OCI-M1 (cell line): ENCODE measurements at regions not wholly inside any gene's neighbourhood (a gene's known extent, or its start where the extent isn't known, plus 50 kb on each side); places are given as distances from the start of the nearest gene placed in this dataset.

Experiments used
- DNase-seq: peaks from one replicate; lab custom pipeline; 2025; lab: John Stamatoyannopoulos, UW

DNA sequence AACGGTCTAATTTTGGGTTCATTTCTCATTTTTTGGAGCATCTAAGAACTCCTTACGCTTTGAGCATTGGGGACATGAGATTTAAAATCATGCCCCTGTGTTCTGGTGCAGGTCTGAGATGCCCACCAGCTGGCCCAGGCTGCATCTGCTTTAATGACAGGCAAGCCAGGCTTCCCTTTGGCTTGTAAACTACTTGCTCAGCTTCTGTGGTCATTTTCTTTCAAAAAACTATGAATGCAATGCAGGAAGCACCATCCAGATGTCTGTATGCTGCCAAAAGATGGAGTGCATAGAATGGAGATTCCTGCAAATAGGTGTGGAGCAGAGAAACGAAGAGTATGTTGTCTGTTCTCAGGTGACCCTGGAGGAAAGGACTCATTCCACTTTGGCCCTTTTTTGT lies 399.9 kb upstream of the ADAMTSL1 start:
- DNase-seq, result no peak

DNA sequence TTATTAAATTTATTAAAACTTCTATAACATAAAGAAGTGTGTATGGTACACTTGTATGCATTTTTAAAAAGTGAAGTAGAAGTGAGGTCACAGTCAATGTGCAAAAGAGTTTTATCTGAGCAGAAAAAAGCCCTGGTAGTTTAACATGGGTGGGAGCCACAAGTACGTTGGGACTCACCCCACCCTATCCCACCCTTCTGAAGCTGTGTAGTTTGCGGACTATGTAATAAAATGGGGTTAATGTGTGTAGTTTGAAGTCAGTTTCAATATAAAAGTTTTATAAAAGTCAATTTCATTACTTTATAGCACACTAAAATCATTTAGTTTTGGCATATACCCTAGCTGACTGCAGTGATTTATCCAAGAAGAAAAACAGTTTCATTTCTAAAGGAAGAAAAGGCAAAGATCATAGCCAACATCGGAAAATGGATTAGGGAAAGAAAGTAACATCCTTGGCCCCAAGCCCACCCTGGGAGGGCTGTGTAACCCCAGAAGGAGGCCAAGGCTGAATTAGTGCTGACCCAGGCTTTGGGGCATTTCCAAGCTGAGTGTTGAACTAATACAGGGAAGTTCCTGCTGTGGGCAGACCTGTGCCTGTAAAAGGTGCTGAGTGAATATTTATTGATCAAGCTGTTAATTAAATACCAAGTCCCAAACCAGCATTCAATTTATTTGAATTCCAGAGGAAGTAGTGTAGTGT lies 398.6 kb upstream of the ADAMTSL1 start:
- no peak for DNase-seq

DNA sequence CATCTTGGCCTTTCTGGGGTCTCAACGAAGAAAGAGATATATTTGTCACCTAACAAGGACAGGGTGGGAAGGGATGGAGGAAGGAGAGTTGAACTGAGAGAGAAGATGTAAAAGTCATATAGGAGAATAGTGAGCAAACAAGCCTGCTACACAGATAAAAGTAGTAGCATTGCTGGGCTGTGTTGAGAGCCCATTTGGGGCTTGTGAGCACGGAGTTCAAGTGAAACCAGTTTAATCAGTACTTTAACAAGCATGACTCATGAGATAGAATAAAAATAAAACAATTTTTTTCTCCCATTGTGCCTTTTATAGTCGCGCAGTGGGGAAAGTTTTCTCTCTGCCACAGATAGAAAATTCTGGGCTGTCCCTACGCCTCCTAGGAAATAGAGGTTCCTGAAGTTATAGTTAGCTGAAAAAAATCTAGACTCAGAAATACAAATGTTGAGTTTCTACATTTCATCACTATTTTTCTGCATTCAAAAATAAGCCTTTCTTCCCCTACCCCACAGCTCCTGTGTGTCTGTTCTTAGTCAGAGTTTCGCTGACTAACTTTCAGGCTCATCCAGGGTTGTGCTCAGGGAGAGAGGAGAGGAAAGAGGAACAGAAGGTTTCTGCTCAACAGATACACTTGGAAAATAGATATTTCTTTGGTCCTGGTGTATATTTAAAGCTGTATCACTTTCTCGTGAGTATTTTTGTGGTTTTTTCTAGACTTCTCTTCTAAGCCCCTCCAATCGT lies 395.8 kb upstream of the ADAMTSL1 start:
- no peak for DNase-seq

DNA sequence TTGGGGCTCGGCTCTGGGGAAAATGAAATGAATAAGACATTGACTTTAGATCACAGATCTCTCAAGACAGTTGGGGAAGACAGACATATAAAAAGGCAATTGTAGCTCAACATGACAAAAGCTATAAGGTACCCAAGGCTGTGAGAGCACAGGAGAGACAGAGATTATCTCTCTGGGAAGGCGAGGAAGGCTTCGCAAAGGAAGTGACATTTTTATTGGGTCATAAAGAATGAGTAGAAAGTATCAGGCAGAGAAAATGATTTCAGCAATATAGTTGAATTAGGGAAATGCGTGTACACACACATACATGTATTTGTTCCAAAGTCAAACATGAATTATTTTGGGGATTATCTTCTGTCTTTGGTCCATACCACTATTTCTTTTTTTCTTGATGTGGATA lies 381.8 kb upstream of the ADAMTSL1 start:
- no peak for DNase-seq

- DNase-seq, result no peak
Observed at GRCh38 chr9:18106006-18106560, 367.9 kb upstream of the ADAMTSL1 start.

GRCh38 chr9:18109675-18110074 lies 364.3 kb upstream of the ADAMTSL1 start:
- no peak for DNase-seq

DNA sequence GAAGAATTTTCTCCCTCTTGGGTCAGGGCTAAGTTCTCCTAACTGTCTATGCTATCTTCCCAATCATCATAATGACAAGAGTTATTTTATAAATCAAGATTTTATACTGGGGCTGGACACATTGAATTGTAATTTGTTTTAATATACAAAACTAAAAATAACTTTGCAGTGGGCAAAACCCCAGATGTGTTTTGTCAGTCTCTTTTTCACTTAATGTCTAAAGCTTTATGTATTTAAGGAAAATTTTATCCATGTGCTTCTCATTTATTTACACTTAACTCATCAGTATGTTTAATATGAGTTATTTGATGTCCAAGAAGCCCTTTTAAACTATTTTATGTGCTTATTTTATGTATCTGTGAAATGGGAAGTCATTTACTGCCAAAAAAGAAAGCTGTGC lies 362.8 kb upstream of the ADAMTSL1 start:
- no peak for DNase-seq

DNA sequence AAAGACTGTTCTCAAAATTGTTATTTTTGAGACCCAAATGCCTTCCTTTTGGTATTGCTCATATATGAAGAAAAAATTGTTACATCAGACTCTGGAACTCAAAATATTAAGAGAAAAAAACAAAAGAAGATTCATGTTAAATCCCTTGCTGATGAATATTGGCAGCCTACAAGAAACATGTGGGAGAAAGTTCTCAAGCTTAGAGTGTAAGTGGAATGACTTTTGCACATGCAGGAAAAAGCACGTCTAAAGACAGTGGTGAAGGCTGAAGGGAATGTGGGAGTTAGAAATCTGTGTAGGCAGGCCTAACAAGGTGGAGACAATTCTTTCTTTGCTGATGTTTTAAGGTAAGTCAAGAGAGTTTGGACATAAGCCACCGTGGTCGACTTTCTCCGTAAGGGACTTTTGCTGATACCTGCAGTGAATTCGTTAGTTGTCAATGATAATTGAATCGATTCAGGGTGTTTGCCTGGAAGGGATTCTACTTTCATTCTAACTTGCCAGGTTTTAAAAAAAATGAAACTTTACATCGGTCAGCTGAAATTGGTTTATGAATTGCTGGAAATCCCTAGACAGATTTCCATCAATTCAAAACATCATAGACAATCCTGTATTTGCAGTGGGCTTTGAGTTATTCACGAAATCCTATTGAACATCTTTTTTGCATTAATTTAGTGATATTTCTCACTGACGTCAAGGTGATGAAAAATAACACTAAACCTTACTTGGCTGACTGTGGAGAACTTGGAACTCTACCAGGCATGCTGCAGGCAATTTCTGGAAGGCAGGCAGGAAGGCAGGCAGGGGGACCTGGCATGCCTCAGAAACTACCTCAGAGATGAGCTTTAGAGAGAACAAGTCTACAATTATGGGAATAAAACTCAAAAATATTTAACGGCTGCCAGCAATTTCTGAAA lies 359.1 kb upstream of the ADAMTSL1 start:
- no peak for DNase-seq

GRCh38 chr9:18118268-18118667 lies 355.7 kb upstream of the ADAMTSL1 start:
- DNase-seq, result no peak

GRCh38 chr9:18122171-18122570 lies 351.8 kb upstream of the ADAMTSL1 start:
- DNase-seq, result no peak

GRCh38 chr9:18124760-18125159 lies 349.2 kb upstream of the ADAMTSL1 start:
- no peak for DNase-seq

DNA sequence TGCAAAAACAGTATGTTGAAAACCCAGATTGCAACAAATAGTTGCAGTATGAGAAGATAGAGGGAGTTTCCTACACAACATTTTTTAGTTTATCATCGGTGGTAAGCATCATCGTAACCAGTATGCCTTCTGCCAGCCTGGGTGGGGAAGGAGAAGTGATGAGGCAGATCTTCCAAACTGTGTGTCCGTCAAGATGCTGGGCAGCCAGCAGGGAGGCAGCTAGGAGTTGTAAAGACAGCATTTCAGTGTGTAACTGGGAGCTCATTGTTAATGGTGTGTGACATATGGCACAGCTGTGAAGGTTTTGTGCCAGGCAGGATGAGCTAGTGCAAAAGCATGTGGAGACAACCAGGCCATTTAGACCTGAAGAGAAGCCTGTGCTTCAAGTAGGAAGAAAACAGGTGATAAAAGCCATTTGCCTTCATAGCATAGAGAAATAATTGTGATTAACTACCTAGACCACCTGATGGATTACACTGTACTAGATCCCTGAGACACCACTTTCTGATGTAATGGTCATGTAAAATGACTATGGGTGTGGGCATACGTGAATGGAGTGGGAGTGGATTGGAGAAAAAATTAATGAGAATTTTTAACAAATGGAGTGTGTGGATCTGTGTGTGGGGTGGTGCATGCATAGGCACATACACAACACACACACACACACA lies 347.0 kb upstream of the ADAMTSL1 start:
- no peak for DNase-seq

- DNase-seq, result no peak
Observed at GRCh38 chr9:18127499-18127875, 346.5 kb upstream of the ADAMTSL1 start.

DNA sequence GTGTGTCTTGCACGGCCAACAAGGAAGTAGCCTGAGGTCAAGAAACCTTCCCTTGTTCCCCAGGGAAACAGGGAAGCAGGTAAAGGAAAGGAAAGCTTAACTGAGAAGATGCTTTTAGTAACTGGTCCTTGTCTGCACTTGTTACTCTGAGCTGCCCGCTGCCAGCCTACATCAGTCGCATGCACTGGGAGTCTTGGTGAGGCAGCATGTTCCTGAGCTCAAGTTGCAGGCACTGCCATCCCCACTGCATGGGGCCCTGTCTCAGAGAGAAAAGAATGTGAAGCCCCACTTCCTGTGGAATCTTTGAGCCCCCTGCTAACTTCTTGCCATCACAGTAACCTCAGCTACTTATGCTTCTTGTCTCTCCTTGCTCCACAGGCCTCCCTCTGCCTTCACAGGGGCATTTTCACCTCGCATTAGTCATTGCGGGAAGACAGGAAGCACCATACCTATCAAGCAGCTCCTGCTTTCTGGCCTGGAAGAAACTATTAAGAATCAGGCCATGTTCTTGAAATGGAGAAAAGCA lies 344.1 kb upstream of the ADAMTSL1 start:
- DNase-seq, result no peak

GRCh38 chr9:18136354-18136994 lies 337.5 kb upstream of the ADAMTSL1 start:
- no peak for DNase-seq

DNA sequence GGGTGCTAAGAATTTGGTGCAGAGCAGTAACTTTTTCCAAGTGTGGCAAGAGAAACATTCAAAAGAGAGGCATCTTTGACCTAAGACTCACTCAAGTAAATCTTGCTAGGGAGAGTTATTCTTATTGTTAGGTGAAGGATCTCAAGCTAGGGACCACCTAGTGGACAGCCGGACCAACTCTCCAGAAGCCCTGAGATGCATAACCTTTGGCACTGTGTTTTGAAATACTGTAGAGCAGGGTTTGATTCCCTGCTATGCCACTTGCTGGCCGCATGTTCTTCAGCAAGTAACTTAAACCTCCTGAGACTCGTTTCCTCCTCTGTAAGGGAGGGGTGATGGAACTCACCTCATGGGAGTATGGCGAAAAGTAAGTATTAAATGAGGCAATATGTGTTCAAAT lies 336.1 kb upstream of the ADAMTSL1 start:
- DNase-seq, result no peak

DNA sequence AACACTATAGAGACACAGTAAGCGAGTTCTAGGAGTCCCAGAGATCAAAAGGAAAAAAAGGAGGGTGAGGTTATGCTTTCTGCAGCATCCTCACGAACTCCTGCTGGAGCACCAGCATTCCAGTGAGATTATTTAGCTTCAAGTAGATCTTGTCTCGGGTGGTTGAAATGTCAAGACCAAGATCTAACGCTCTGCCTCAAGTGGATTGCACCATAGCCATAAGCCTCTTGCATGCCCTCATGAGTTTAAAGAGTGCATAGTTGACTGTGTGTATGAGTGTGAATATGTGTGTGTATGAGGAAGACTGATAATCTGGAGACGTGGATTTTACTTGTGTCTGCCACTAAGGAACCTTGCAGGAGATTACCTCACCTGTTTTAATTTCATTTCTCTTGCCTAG lies 335.3 kb upstream of the ADAMTSL1 start:
- no peak for DNase-seq

- DNase-seq, result no peak
Observed at GRCh38 chr9:18141681-18142080, 332.3 kb upstream of the ADAMTSL1 start.

- DNase-seq, result no peak
Observed at GRCh38 chr9:18143073-18143745, 330.7 kb upstream of the ADAMTSL1 start.

DNA sequence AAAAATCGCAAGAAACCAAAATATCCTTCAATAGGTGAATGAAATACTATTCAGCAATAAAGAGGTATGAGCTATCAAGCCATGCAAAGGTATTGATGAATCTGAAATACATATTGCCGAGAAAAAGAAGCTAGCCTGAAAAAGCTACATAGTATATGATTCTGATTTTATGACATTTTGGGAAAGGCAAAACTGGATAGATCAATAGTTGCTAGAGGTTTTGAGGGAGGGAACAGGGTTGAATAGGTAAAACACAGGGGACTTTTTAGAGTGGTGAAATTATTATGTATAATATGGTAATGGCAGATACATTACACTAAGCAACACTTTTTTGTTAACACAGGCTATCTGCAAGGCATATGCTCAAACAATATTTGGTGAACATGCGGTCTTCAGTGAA lies 327.6 kb upstream of the ADAMTSL1 start:
- DNase-seq, result no peak
